SU-DHL-6 (cell line): ENCODE measurements at regions not wholly inside any gene's neighbourhood (a gene's known extent, or its start where the extent isn't known, plus 50 kb on each side); places are given as distances from the start of the nearest gene placed in this dataset.

ENCODE experiments used
- CTCF ChIP-seq: fragments of 200-600 bp; sonication (generic); IDR thresholded peaks from one replicate; pipeline ENCODE4 v1.5.1; 2017; ENCODE audit warnings: antibody characterized with exemption, mild to moderate bottlenecking, low read length, moderate library complexity; ENCODE audit not compliant: insufficient read depth, poor library complexity, severe bottlenecking
- EZH2phosphoT487 ChIP-seq: fragments of 200-600 bp; sonication (generic), shearing (Covaris generic); conservative IDR thresholded peaks from 2 replicates; pipeline ENCODE4 v1.6.1; 2018; ENCODE audit warnings: mild to moderate bottlenecking, antibody characterized with exemption, low read length, moderate library complexity, mixed read lengths

GRCh38 chr3:117016378-117016777 is 306.8 kb downstream of the TUSC7 start:
- TF ChIP-seq CTCF: no peak
- no peak for TF ChIP-seq EZH2phosphoT487
